Tibial artery (tissue), 4 donors: ENCODE measurements at regions not wholly inside any gene's neighbourhood (a gene's known extent, or its start where the extent isn't known, plus 50 kb on each side); places are given as distances from the start of the nearest gene placed in this dataset.

ENCODE experiments used
- DNase-seq, 2 donors: peaks; one replicate each; pipeline ENCODE4 v3.0.0-alpha.2; 2019
- H3K27ac ChIP-seq, 2 donors: fragments of 200-600 bp; sonication (generic) in 1 of 2; 1 replicate in 1 of 2; 2 replicates in 1 of 2; pipeline ENCODE4 v1.5.1; 2018 to 2019; ENCODE audit warnings: mild to moderate bottlenecking in 1 of 2
- H3K27me3 ChIP-seq, 2 donors: fragments of 200-600 bp; sonication (generic) in 1 of 2; one replicate each; pipeline versions ENCODE4 v1.5.1 to v1.6.0; 2016 to 2019
- H3K36me3 ChIP-seq, 3 donors: fragments of 200-600 bp; sonication (generic) in 2 of 3; one replicate each; pipeline ENCODE4 v1.5.1; 2016 to 2019; ENCODE audit warnings: mild to moderate bottlenecking in 2 of 3
- H3K4me1 ChIP-seq, 4 donors: fragments of 200-600 bp; sonication (generic) in 2 of 4; 1 replicate in 3 of 4; 2 replicates in 1 of 4; pipeline ENCODE4 v1.5.1; 2016 to 2019
- H3K4me3 ChIP-seq, 2 donors: fragments of 200-600 bp; sonication (generic) in 1 of 2; 1 replicate in 1 of 2; 2 replicates in 1 of 2; pipeline ENCODE4 v1.5.1; 2018 to 2019; ENCODE audit warnings: mild to moderate bottlenecking in 2 of 2
- H3K9me3 ChIP-seq, 3 donors: fragments of 200-600 bp; sonication (generic) in 1 of 3; one replicate each; pipeline ENCODE4 v1.5.1; 2016 to 2019
- CTCF ChIP-seq, 2 experiments: fragments of 200-600 bp in 1 of 2; fragments of 450-650 bp in 1 of 2; IDR thresholded peaks; one replicate each; pipeline ENCODE4 v1.5.1; 2017 to 2019; ENCODE audit warnings: antibody characterized with exemption in 2 of 2, mild to moderate bottlenecking in 1 of 2, moderate library complexity in 1 of 2
- intact Hi-C: fragments of 100-400 bp; cut with DNase I; formaldehyde crosslinking; loops from one replicate; pipeline ENCODE4 v1.15.0; 2023; ENCODE audit warnings: low total_unique reads

DNA sequence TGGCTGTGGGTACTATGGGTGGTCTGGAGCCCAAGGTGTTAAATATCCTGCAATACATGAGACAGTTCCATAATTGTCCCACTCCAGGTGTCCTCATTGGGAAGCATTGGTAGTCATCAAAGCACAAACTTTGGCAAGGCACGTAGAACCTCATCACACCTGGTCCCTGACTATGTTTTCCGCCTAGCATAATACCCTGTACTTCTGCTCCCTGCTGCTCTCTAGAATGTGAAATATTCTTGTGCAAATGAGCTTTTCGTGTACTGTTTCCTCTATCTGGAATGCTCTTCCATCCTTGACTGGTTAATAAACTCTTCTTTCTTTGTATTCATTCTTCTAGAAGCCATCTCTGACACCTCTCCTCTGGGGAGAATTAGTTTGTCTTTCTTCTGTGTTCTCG, 103.2 kb downstream of the EBLN2 start:
- Histone ChIP-seq H3K27ac (no peak overlapping the region), H3K4me3 (no peak overlapping the region), H3K36me3 (no peaks in the 10 kb centered on the region), H3K27me3 (no peaks in the 10 kb centered on the region), H3K4me1 (peaks cover 0 to 9% (median 0%) of the 10 kb centered on the region in 4 donors), H3K9me3 (no peaks in the 10 kb centered on the region)
- no peak for DNase-seq
- TF ChIP-seq CTCF (IDR thresholded peaks at IDR 0.05), result no peak
- intact Hi-C loops, result no loop called here

GRCh38 chr3:73175698-73176097, 114.2 kb downstream of the EBLN2 start:
- no peaks in the 10 kb centered on the region for H3K27me3 ChIP-seq
- intact Hi-C loops, result no loop called here
- H3K36me3 ChIP-seq, result no peaks in the 10 kb centered on the region
- H3K9me3 ChIP-seq, result no peaks in the 10 kb centered on the region
- no peaks in the 10 kb centered on the region for H3K4me1 ChIP-seq
- TF ChIP-seq CTCF (IDR thresholded peaks at IDR 0.05), result no peak
- H3K4me3 ChIP-seq, result no peak overlapping the region
- no peak for DNase-seq
- no peak overlapping the region for H3K27ac ChIP-seq

- intact Hi-C loops, result no loop called here
These were observed 115.5 kb downstream of the EBLN2 start for GRCh38 chr3:73176941-73177340.

GRCh38 chr3:73177827-73178226, 116.4 kb downstream of the EBLN2 start:
- intact Hi-C loops, result no loop called here
- TF ChIP-seq CTCF (IDR thresholded peaks at IDR 0.05), result no peak
- Histone ChIP-seq H3K36me3 (no peaks in the 10 kb centered on the region), H3K9me3 (no peaks in the 10 kb centered on the region), H3K27ac (no peak overlapping the region), H3K27me3 (no peaks in the 10 kb centered on the region), H3K4me3 (no peak overlapping the region), H3K4me1 (no peaks in the 10 kb centered on the region)
- DNase-seq, result no peak

More at GRCh38 chr3:73176941-73177340, 115.5 kb downstream of the EBLN2 start:
- DNase-seq, result no peak
- no peak for TF ChIP-seq CTCF (IDR thresholded peaks at IDR 0.05)
- Histone ChIP-seq H3K4me3 (no peak overlapping the region), H3K27me3 (no peaks in the 10 kb centered on the region), H3K36me3 (no peaks in the 10 kb centered on the region), H3K27ac (no peak overlapping the region), H3K4me1 (no peaks in the 10 kb centered on the region), H3K9me3 (no peaks in the 10 kb centered on the region)

- Histone ChIP-seq H3K4me3 (no peak overlapping the region), H3K27ac (no peak overlapping the region), H3K9me3 (no peaks in the 10 kb centered on the region), H3K36me3 (no peaks in the 10 kb centered on the region), H3K27me3 (no peaks in the 10 kb centered on the region), H3K4me1 (no peaks in the 10 kb centered on the region)
- intact Hi-C loops, result no loop called here
- DNase-seq, result no peak
- no peak for TF ChIP-seq CTCF (IDR thresholded peaks at IDR 0.05)
These were observed 118.1 kb downstream of the EBLN2 start for GRCh38 chr3:73179601-73180000.

GRCh38 chr3:73186741-73187140, 125.3 kb downstream of the EBLN2 start:
- intact Hi-C loops, result no loop called here
- DNase-seq, result no peak
- no peak for TF ChIP-seq CTCF (IDR thresholded peaks at IDR 0.05)
- H3K4me3 ChIP-seq, result no peak overlapping the region
- no peaks in the 10 kb centered on the region for H3K9me3 ChIP-seq
- H3K27ac ChIP-seq, result no peak overlapping the region
- H3K27me3 ChIP-seq, result no peaks in the 10 kb centered on the region
- H3K36me3 ChIP-seq, result no peaks in the 10 kb centered on the region
- peaks cover 0 to 10% (median 1%) of the 10 kb centered on the region in 4 donors for H3K4me1 ChIP-seq
